ENCODE measurements at regions not wholly inside any gene's neighbourhood (a gene's known extent, or its start where the extent isn't known, plus 50 kb on each side); places are given as distances from the start of the nearest gene placed in this dataset.

GRCh38 chr20:63127700-63128364, 88.1 kb downstream of the YTHDF1 start:
- no peak for DNase-seq (ENCODE audit: low spot score)
- TF ChIP-seq CTCF (IDR thresholded peaks at IDR 0.05; ENCODE audit: extremely low read depth, missing control alignments): no peak

GRCh38 chr20:63126876-63127699, 88.8 kb downstream of the YTHDF1 start:
- TF ChIP-seq CTCF (IDR thresholded peaks at IDR 0.05; ENCODE audit: extremely low read depth, missing control alignments): no peak
- DNase-seq (ENCODE audit: low spot score): no peak

- no peak for DNase-seq (ENCODE audit: low spot score)
- TF ChIP-seq CTCF (IDR thresholded peaks at IDR 0.05; ENCODE audit: extremely low read depth, missing control alignments): no peak
Observed at GRCh38 chr20:63125838-63126601, 89.9 kb downstream of the YTHDF1 start.

GRCh38 chr20:63125581-63125837, 90.4 kb downstream of the YTHDF1 start:
- no peak for TF ChIP-seq CTCF (IDR thresholded peaks at IDR 0.05; ENCODE audit: extremely low read depth, missing control alignments)
- DNase-seq (ENCODE audit: low spot score): no peak

GRCh38 chr20:63124782-63125580, 91.0 kb downstream of the YTHDF1 start:
- no peak for DNase-seq (ENCODE audit: low spot score)
- TF ChIP-seq CTCF (IDR thresholded peaks at IDR 0.05; ENCODE audit: extremely low read depth, missing control alignments): no peak

GRCh38 chr20:63124092-63124781, 91.7 kb downstream of the YTHDF1 start:
- TF ChIP-seq CTCF (IDR thresholded peaks at IDR 0.05; ENCODE audit: extremely low read depth, missing control alignments): no peak
- no peak for DNase-seq (ENCODE audit: low spot score)
